ENCODE measurements at regions not wholly inside any gene's neighbourhood (a gene's known extent, or its start where the extent isn't known, plus 50 kb on each side); places are given as distances from the start of the nearest gene placed in this dataset.

DNA sequence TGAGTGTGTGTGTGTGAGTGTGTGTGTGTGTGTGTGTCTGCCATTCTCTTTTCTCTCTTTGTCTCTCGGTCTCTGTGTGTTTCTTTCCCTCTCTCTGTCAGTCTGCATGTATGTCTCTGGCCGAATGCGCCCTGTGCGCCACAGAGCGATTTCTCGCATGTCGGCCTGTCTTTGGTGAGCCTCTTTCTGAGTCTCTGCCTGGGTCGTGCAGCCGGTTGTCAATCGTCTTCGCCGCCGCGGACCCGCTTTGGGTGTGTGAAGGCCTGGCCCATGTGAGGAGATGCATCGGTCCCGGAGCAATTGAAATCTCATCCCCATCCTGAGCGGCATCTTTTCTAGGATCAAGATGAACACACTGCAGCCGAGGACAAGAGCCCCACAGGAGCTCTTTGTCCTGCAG lies 1567.2 kb upstream of the DEFB115 start:
- DNase-seq (ENCODE audit: low read depth, low spot score), result no peak
- Histone ChIP-seq H3K36me3 (ENCODE audit: control insufficient read depth, insufficient read depth, low read length) (no peaks in the 10 kb centered on the region), H3K27me3 (ENCODE audit: control insufficient read depth, insufficient read depth, low read length) (no peaks in the 10 kb centered on the region), H3K4me3 (ENCODE audit: low read depth in 2 of 2, low read length in 2 of 2) (no peak overlapping the region), H3K27ac (ENCODE audit: low read length) (no peak overlapping the region), H3K4me1 (ENCODE audit: control insufficient read depth, insufficient read depth, low read length) (no peaks in the 10 kb centered on the region), H3K9me3 (ENCODE audit: control insufficient read depth, insufficient read depth, low read depth, low read length) (no peaks in the 10 kb centered on the region)
- ChIA-PET POLR2A (no interaction called here), CTCF (no interaction called here)
- BruUV-seq (replicated peaks), result no TSS peak
- TF ChIP-seq, protein P1, sequence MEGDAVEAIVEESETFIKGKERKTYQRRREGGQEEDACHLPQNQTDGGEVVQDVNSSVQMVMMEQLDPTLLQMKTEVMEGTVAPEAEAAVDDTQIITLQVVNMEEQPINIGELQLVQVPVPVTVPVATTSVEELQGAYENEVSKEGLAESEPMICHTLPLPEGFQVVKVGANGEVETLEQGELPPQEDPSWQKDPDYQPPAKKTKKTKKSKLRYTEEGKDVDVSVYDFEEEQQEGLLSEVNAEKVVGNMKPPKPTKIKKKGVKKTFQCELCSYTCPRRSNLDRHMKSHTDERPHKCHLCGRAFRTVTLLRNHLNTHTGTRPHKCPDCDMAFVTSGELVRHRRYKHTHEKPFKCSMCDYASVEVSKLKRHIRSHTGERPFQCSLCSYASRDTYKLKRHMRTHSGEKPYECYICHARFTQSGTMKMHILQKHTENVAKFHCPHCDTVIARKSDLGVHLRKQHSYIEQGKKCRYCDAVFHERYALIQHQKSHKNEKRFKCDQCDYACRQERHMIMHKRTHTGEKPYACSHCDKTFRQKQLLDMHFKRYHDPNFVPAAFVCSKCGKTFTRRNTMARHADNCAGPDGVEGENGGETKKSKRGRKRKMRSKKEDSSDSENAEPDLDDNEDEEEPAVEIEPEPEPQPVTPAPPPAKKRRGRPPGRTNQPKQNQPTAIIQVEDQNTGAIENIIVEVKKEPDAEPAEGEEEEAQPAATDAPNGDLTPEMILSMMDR (IDR thresholded peaks at IDR 0.05), result no peak
- no peak for TF ChIP-seq SIN3A (IDR thresholded peaks at IDR 0.05; ENCODE audit: borderline replicate concordance, insufficient read depth, low read depth, low read length)
- TF ChIP-seq, protein P2, sequence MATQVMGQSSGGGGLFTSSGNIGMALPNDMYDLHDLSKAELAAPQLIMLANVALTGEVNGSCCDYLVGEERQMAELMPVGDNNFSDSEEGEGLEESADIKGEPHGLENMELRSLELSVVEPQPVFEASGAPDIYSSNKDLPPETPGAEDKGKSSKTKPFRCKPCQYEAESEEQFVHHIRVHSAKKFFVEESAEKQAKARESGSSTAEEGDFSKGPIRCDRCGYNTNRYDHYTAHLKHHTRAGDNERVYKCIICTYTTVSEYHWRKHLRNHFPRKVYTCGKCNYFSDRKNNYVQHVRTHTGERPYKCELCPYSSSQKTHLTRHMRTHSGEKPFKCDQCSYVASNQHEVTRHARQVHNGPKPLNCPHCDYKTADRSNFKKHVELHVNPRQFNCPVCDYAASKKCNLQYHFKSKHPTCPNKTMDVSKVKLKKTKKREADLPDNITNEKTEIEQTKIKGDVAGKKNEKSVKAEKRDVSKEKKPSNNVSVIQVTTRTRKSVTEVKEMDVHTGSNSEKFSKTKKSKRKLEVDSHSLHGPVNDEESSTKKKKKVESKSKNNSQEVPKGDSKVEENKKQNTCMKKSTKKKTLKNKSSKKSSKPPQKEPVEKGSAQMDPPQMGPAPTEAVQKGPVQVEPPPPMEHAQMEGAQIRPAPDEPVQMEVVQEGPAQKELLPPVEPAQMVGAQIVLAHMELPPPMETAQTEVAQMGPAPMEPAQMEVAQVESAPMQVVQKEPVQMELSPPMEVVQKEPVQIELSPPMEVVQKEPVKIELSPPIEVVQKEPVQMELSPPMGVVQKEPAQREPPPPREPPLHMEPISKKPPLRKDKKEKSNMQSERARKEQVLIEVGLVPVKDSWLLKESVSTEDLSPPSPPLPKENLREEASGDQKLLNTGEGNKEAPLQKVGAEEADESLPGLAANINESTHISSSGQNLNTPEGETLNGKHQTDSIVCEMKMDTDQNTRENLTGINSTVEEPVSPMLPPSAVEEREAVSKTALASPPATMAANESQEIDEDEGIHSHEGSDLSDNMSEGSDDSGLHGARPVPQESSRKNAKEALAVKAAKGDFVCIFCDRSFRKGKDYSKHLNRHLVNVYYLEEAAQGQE (IDR thresholded peaks at IDR 0.05; ENCODE audit: insufficient read depth in 1 of 2, low read depth in 2 of 2, low read length in 1 of 2), result no peak
- no peak for TF ChIP-seq POLR2AphosphoS5 (IDR thresholded peaks at IDR 0.05; ENCODE audit: low read depth, low read length)
- no peak for TF ChIP-seq TCF7L2 (IDR thresholded peaks at IDR 0.05; ENCODE audit: low read depth, low read length)
- intact Hi-C loops (cut with micrococcal nuclease; ENCODE audit: unreplicated experiment), result no loop called here
- in situ Hi-C loops (cut with HindIII; ENCODE audit: low pct_unique_long_range_greater_than_20kb, low sequenced_read_pairs), result no loop called here
- no peak for ATAC-seq

DNA sequence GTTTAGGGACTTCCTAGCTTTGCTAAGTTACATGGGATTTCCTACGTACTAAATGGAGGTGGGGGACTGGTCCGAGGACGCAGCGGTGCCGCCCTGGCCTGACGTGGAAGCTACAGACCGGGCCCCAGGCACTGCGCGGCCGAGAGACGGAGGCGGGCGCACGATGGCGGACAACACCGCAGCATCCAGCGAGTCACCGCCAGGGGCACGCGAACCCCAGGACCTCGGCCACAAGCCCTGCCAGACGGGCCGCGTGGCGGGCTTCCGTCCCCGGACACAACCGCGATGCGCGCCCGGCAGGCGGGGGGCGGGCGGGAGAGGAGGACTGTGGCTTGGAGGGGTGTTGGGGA lies 1516.9 kb upstream of the DEFB115 start:
- in situ Hi-C loops (cut with HindIII; ENCODE audit: low pct_unique_long_range_greater_than_20kb, low sequenced_read_pairs) (no loop called here), intact Hi-C loops (cut with micrococcal nuclease; ENCODE audit: unreplicated experiment) (no loop called here)
- Histone ChIP-seq H3K36me3 (ENCODE audit: control insufficient read depth, insufficient read depth, low read length) (no peaks in the 10 kb centered on the region), H3K4me3 (ENCODE audit: low read depth in 2 of 2, low read length in 2 of 2) (no peak overlapping the region), H3K4me1 (ENCODE audit: control insufficient read depth, insufficient read depth, low read length) (no peaks in the 10 kb centered on the region), H3K27ac (ENCODE audit: low read length) (no peak overlapping the region), H3K9me3 (ENCODE audit: control insufficient read depth, insufficient read depth, low read depth, low read length) (no peaks in the 10 kb centered on the region), H3K27me3 (ENCODE audit: control insufficient read depth, insufficient read depth, low read length) (no peaks in the 10 kb centered on the region)
- TF ChIP-seq TCF7L2 (IDR thresholded peaks at IDR 0.05; ENCODE audit: low read depth, low read length) (no peak), POLR2AphosphoS5 (IDR thresholded peaks at IDR 0.05; ENCODE audit: low read depth, low read length) (no peak), SIN3A (IDR thresholded peaks at IDR 0.05; ENCODE audit: borderline replicate concordance, insufficient read depth, low read depth, low read length) (no peak)
- TF ChIP-seq, protein P2 (IDR thresholded peaks at IDR 0.05; ENCODE audit: insufficient read depth in 1 of 2, low read depth in 2 of 2, low read length in 1 of 2), result no peak
- TF ChIP-seq, protein P1 (IDR thresholded peaks at IDR 0.05), result no peak
- no TSS peak for BruUV-seq (replicated peaks)
- ChIA-PET POLR2A (no interaction called here), CTCF (no interaction called here)
- DNase-seq (ENCODE audit: low read depth, low spot score) (no peak), ATAC-seq (no peak)

Data from Panc1 (cell line).